GM12878 (cell line): ENCODE measurements at regions not wholly inside any gene's neighbourhood (a gene's known extent, or its start where the extent isn't known, plus 50 kb on each side); places are given as distances from the start of the nearest gene placed in this dataset.

Source experiments
- ATAC-seq: fragments of 200-7000 bp; cut with Tn5 transposase; 3 replicates; pipeline ENCODE4 v1.9.1; 2020; ENCODE audit warnings: mild to moderate bottlenecking, moderate library complexity
- BruUV-seq: library from RNA; stranded (reverse); fragments of 400-500 nt; replicated peaks from 2 replicates; lab custom pipeline; 2021; lab: Mats Ljungman, UMichigan
- CTCF ChIA-PET: fragments of 300-600 bp; sonication (Branson Sonifier 250); formaldehyde crosslinking; extraction: SDS; loops from one replicate; lab custom pipeline; 2021; ENCODE audit warnings: inconsistent platforms; lab: Yijun Ruan, JAX
- POLR2A ChIA-PET: fragments of 350-600 bp; formaldehyde crosslinking; extraction: SDS; loops from one replicate; lab custom pipeline; 2021; ENCODE audit warnings: inconsistent platforms; lab: Charles Lee
- RAD21 ChIA-PET: fragments of 300-600 bp; sonication (Branson Sonifier 250); formaldehyde crosslinking; loops from one replicate; lab custom pipeline; 2023; ENCODE audit warnings: antibody characterized with exemption; ENCODE audit not compliant: unreplicated experiment; lab: Charles Lee
- SMC1A ChIA-PET: fragments of 300-600 bp; sonication (Branson Sonifier 250); formaldehyde crosslinking; loops from one replicate; lab custom pipeline; 2023; ENCODE audit not compliant: unreplicated experiment, uncharacterized antibody; lab: Charles Lee
- DNase-seq: peaks from one replicate; pipeline ENCODE4 v3.0.0-alpha.2; 2011; ENCODE audit warnings: low read depth, low spot score
- FAIRE-seq: peaks from 3 replicates; lab custom pipeline; 2011; peaks lifted over from hg19 to GRCh38; lab: Jason Lieb, UNC
- H2AFZ ChIP-seq: 2 replicates; pipeline ENCODE4 v1.6.0; 2011; ENCODE audit warnings: low read depth, low read length, control low read depth; ENCODE audit not compliant: control insufficient read depth
- H3K27ac ChIP-seq: 2 replicates; pipeline ENCODE4 v1.5.1; 2011; ENCODE audit warnings: control low read depth; ENCODE audit not compliant: control insufficient read depth, insufficient read depth
- H3K27me3 ChIP-seq, 2 experiments: replicated peaks in 1 of 2; 2 replicates each; pipeline versions ENCODE4 v1.6.0 to v1.6.1; 2011; ENCODE audit warnings: low read length in 1 of 2; ENCODE audit not compliant: control insufficient read depth in 2 of 2, insufficient read depth in 2 of 2
- H3K36me3 ChIP-seq, 2 experiments: 2 replicates each; pipeline ENCODE4 v1.5.1; 2011; ENCODE audit warnings: low read length in 1 of 2; ENCODE audit not compliant: control insufficient read depth in 2 of 2, insufficient read depth in 2 of 2
- H3K4me1 ChIP-seq: 2 replicates; pipeline ENCODE4 v1.6.1; 2011; ENCODE audit warnings: mild to moderate bottlenecking, low read length, moderate library complexity, mixed read lengths; ENCODE audit not compliant: control insufficient read depth, insufficient read depth
- H3K4me2 ChIP-seq: 2 replicates; pipeline ENCODE4 v1.6.0; 2011; ENCODE audit warnings: control low read depth; ENCODE audit not compliant: control insufficient read depth, insufficient read depth
- H3K4me3 ChIP-seq: fragments of 200-600 bp; sonication (generic); 2 replicates; pipeline ENCODE4 v1.5.1; 2016
- H3K79me2 ChIP-seq: 2 replicates; pipeline ENCODE4 v1.6.0; 2011; ENCODE audit warnings: low read length; ENCODE audit not compliant: control insufficient read depth, insufficient read depth
- H3K9ac ChIP-seq: 2 replicates; pipeline ENCODE4 v1.8.0; 2011; ENCODE audit warnings: low read length, control low read depth, mixed read lengths; ENCODE audit not compliant: control insufficient read depth, insufficient read depth
- H3K9me3 ChIP-seq: replicated peaks from 3 replicates; pipeline ENCODE4 v1.5.1; 2011; ENCODE audit warnings: mild to moderate bottlenecking, low read length; ENCODE audit not compliant: control insufficient read depth, insufficient read depth
- H4K20me1 ChIP-seq: 2 replicates; pipeline ENCODE4 v1.6.0; 2011; ENCODE audit not compliant: control insufficient read depth, insufficient read depth
- CBX3 ChIP-seq: fragments of 200-600 bp; sonication (generic); IDR thresholded peaks from 2 replicates; pipeline ENCODE4 v1.6.1; 2016; ENCODE audit warnings: low read depth, borderline replicate concordance
- CEBPZ ChIP-seq: fragments of 150-350 bp; IDR thresholded peaks from 2 replicates; pipeline ENCODE4 v1.6.1; 2016; ENCODE audit warnings: low read depth, low read length
- FOS ChIP-seq: IDR thresholded peaks from 3 replicates; pipeline ENCODE4 v1.6.1; 2011; ENCODE audit warnings: borderline replicate concordance; ENCODE audit not compliant: insufficient read length; ENCODE audit errors: extremely low read depth
- JUND ChIP-seq: IDR thresholded peaks from 2 replicates; pipeline ENCODE4 v1.6.1; 2012; ENCODE audit warnings: low read depth, mild to moderate bottlenecking, low read length, improper control_type of control experiment, moderate library complexity
- LARP7 ChIP-seq: fragments of 450-650 bp; IDR thresholded peaks from 2 replicates; pipeline ENCODE4 v1.6.1; 2017; ENCODE audit warnings: mild to moderate bottlenecking
- MTA2 ChIP-seq: fragments of 450-650 bp; IDR thresholded peaks from 2 replicates; pipeline ENCODE4 v1.6.1; 2016; ENCODE audit warnings: low read depth, mild to moderate bottlenecking, moderate library complexity
- SP1 ChIP-seq: IDR thresholded peaks from one replicate; pipeline ENCODE4 v1.6.1; 2011; ENCODE audit warnings: low read depth, low read length
- SRF ChIP-seq, 2 experiments: IDR thresholded peaks; 2 replicates each; pipeline ENCODE4 v1.6.1; 2011; ENCODE audit warnings: low read depth in 2 of 2, low read length in 2 of 2, mild to moderate bottlenecking in 1 of 2, moderate library complexity in 1 of 2
- ZNF24 ChIP-seq: fragments of 450-650 bp; IDR thresholded peaks from 2 replicates; pipeline ENCODE4 v1.6.1; 2017; ENCODE audit warnings: antibody characterized with exemption, mild to moderate bottlenecking
- WGBS: methylation state at CpG from one replicate; pipeline ENCODE4 v1.1.6; 2016; ENCODE audit warnings: low lambda C conversion rate; ENCODE audit not compliant: insufficient replicate concordance, insufficient coverage; ENCODE audit errors: missing lambda C conversion rate; 5-methylcytosine and 5-hydroxymethylcytosine counted together
- in situ Hi-C: fragments of 300-500 bp; cut with MboI; formaldehyde crosslinking; loops from 9 replicates; pipeline ENCODE4 v1.14.3; 2018; ENCODE audit warnings: mixed read lengths
- intact Hi-C: fragments of 100-400 bp; cut with micrococcal nuclease; formaldehyde crosslinking; loops from one replicate; pipeline ENCODE4 v1.14.2; 2022; ENCODE audit not compliant: unreplicated experiment
- TF ChIP-seq, protein P1 (sequence below): IDR thresholded peaks from 2 replicates; pipeline ENCODE4 v1.6.1; 2012; ENCODE audit warnings: low read depth, low read length, improper control_type of control experiment

DNA sequence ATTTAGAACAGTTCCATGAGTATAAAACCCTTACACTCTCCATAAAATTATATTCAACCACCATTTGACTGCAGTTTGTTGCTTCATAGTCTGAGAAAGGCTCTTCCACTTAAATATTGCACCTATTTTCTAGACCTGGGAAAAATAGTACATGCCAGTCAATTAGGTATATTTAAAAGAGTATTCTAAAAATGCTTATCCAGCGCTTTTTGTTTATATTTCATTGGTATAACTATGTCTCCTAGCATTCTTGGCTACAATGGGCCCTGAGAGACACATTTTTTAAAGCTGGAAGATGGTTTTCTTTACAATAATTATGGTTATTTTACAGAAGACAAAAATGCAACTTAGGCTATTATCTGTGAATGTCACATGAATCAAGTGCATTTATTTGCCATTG is 439.4 kb downstream of the KCNJ18 start:
- Histone ChIP-seq H3K36me3 (no peaks in the 10 kb centered on the region), H3K9ac (no peak overlapping the region), H3K27me3 (no peaks in the 10 kb centered on the region), H3K4me3 (no peak overlapping the region), H4K20me1 (no peaks in the 10 kb centered on the region)
- in situ Hi-C loops: no loop called here
- CTCF ChIA-PET: no interaction called here
- ATAC-seq: no peak
- no peak for TF ChIP-seq JUND
- TF ChIP-seq FOS: no peak
- TF ChIP-seq LARP7: no peak
- TF ChIP-seq SRF (IDR thresholded peaks at IDR 0.05; ENCODE audit: low read depth in 2 of 2, low read length in 2 of 2): no peak
- no peak for TF ChIP-seq CEBPZ
- TF ChIP-seq, protein P1, sequence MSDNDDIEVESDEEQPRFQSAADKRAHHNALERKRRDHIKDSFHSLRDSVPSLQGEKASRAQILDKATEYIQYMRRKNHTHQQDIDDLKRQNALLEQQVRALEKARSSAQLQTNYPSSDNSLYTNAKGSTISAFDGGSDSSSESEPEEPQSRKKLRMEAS: no peak
- no peak for TF ChIP-seq SP1
- no peak for TF ChIP-seq ZNF24
- no peak for TF ChIP-seq CBX3
- TF ChIP-seq MTA2: no peak
- TF ChIP-seq, all 136 proteins: peak for 0
- Histone ChIP-seq H2AFZ (no peak overlapping the region), H3K79me2 (no peaks in the 10 kb centered on the region), H3K4me2 (no peak overlapping the region), H3K27ac (no peak overlapping the region), H3K4me1 (no peaks in the 10 kb centered on the region), H3K9me3 (no peaks in the 10 kb centered on the region)
- FAIRE-seq (no peak), DNase-seq (no peak)
- ChIA-PET POLR2A (no interaction called here), SMC1A (no interaction called here), RAD21 (no interaction called here)
- BruUV-seq: no TSS peak
- intact Hi-C loops: no loop called here
- WGBS: 0% methylated on average over 1 of the region's 1 CpG
